H1 (cell line): ENCODE measurements at regions not wholly inside any gene's neighbourhood (a gene's known extent, or its start where the extent isn't known, plus 50 kb on each side); places are given as distances from the start of the nearest gene placed in this dataset.

Source experiments
- FOSL1 ChIP-seq: IDR thresholded peaks from 2 replicates; pipeline ENCODE4 v1.6.1; 2011; ENCODE audit warnings: mild to moderate bottlenecking, low read depth, low read length, moderate library complexity; ENCODE audit not compliant: insufficient read depth
- JUN ChIP-seq: IDR thresholded peaks from 2 replicates; pipeline ENCODE4 v1.6.1; 2011; ENCODE audit warnings: low read depth, mild to moderate bottlenecking, improper control_type of control experiment, low read length
- KDM5A ChIP-seq: fragments of 200-600 bp; IDR thresholded peaks from 2 replicates; pipeline ENCODE4 v1.7.1; 2012; ENCODE audit warnings: mild to moderate bottlenecking, low read length, inconsistent platforms, mixed read lengths
- PHF8 ChIP-seq: fragments of 200-600 bp; sonication (generic); conservative IDR thresholded peaks from 2 replicates; pipeline ENCODE4 v1.7.1; 2012; ENCODE audit warnings: low read depth, mild to moderate bottlenecking, inconsistent platforms, low read length, moderate library complexity
- TEAD4 ChIP-seq: IDR thresholded peaks from 2 replicates; pipeline ENCODE4 v1.6.1; 2012; ENCODE audit warnings: low read depth, low read length, inconsistent platforms, mixed read lengths

DNA sequence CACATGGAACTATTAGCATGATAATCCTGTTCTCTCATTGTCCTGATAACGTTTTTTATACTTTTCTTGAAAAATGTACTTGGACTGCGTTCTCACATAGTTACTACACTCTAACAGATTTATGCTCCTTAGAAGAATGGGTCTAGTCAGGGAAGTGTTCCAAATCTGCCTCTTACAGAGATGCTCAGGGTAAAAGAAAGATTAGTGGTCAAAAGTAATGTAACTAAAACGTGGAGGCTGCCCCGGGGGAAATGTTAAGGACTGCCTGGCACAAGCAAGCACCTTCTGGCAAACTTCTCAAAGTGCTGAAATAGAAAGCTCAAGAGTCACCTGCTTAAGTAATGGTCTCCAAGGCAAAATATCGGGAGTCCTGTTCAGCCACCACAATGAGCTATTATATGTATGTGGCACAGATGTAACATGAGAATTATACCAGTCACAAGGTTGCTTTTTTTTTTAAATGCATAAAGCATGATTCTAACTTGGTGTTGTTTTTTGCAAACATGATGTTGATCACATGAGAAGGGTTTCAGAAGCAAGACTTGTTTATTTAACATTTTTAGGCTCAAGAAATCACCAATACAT is 244.5 kb upstream of the JARID2 start:
- no peak for TF ChIP-seq KDM5A
- no peak for TF ChIP-seq JUN
- TF ChIP-seq FOSL1, result no peak
- no peak for TF ChIP-seq PHF8
- no peak for TF ChIP-seq TEAD4
